ENCODE measurements at regions not wholly inside any gene's neighbourhood (a gene's known extent, or its start where the extent isn't known, plus 50 kb on each side); places are given as distances from the start of the nearest gene placed in this dataset.
A peak's percentile ranks its signal among the peaks of the same experiment; 100 is the strongest.
"Not testable (repeated sequence)": the region's sequence is repeated elsewhere in the genome, so short reads cannot be mapped to it uniquely, and the experiment has no call there.

- DNase-seq; in situ Hi-C loops (cut with HindIII; ENCODE audit: low pct_ligation_motif_present, low pct_unique_long_range_greater_than_20kb, low sequenced_read_pairs): not testable (repeated sequence)
Observed at GRCh38 chr1:120465900-120466299, 51.1 kb downstream of the NBPF8 start.

GRCh38 chr1:120477663-120478062 is 62.8 kb downstream of the NBPF8 start:
- in situ Hi-C loops (cut with HindIII; ENCODE audit: low pct_ligation_motif_present, low pct_unique_long_range_greater_than_20kb, low sequenced_read_pairs); DNase-seq: not testable (repeated sequence)

- in situ Hi-C loops (cut with HindIII; ENCODE audit: low pct_ligation_motif_present, low pct_unique_long_range_greater_than_20kb, low sequenced_read_pairs), result not testable (repeated sequence)
Observed at GRCh38 chr1:120478400-120478799, 63.6 kb downstream of the NBPF8 start.

GRCh38 chr1:120487542-120487941 is 72.7 kb downstream of the NBPF8 start:
- in situ Hi-C loops (cut with HindIII; ENCODE audit: low pct_ligation_motif_present, low pct_unique_long_range_greater_than_20kb, low sequenced_read_pairs); DNase-seq: not testable (repeated sequence)

More at GRCh38 chr1:120478400-120478799, 63.6 kb downstream of the NBPF8 start:
- DNase-seq, result not testable (repeated sequence)

GRCh38 chr1:120489217-120489616 is 74.4 kb downstream of the NBPF8 start:
- in situ Hi-C loops (cut with HindIII; ENCODE audit: low pct_ligation_motif_present, low pct_unique_long_range_greater_than_20kb, low sequenced_read_pairs); DNase-seq: not testable (repeated sequence)

GRCh38 chr1:120497145-120497544 is 82.3 kb downstream of the NBPF8 start:
- DNase-seq; in situ Hi-C loops (cut with HindIII; ENCODE audit: low pct_ligation_motif_present, low pct_unique_long_range_greater_than_20kb, low sequenced_read_pairs): not testable (repeated sequence)

GRCh38 chr1:120503284-120503683 is 88.4 kb downstream of the NBPF8 start:
- in situ Hi-C loops (cut with HindIII; ENCODE audit: low pct_ligation_motif_present, low pct_unique_long_range_greater_than_20kb, low sequenced_read_pairs); DNase-seq: not testable (repeated sequence)

- DNase-seq; in situ Hi-C loops (cut with HindIII; ENCODE audit: low pct_ligation_motif_present, low pct_unique_long_range_greater_than_20kb, low sequenced_read_pairs): not testable (repeated sequence)
Observed at GRCh38 chr1:120506352-120506751, 91.5 kb downstream of the NBPF8 start.

- in situ Hi-C loops (cut with HindIII; ENCODE audit: low pct_ligation_motif_present, low pct_unique_long_range_greater_than_20kb, low sequenced_read_pairs); DNase-seq: not testable (repeated sequence)
Observed at GRCh38 chr1:120508351-120508750, 93.5 kb downstream of the NBPF8 start.

- DNase-seq; in situ Hi-C loops (cut with HindIII; ENCODE audit: low pct_ligation_motif_present, low pct_unique_long_range_greater_than_20kb, low sequenced_read_pairs): not testable (repeated sequence)
Observed at GRCh38 chr1:120509258-120509657, 94.4 kb downstream of the NBPF8 start.

- DNase-seq; in situ Hi-C loops (cut with HindIII; ENCODE audit: low pct_ligation_motif_present, low pct_unique_long_range_greater_than_20kb, low sequenced_read_pairs): not testable (repeated sequence)
Observed at GRCh38 chr1:120513099-120513498, 98.3 kb downstream of the NBPF8 start.

- DNase-seq; in situ Hi-C loops (cut with HindIII; ENCODE audit: low pct_ligation_motif_present, low pct_unique_long_range_greater_than_20kb, low sequenced_read_pairs): not testable (repeated sequence)
Observed at GRCh38 chr1:120513531-120513930, 98.7 kb downstream of the NBPF8 start.

- DNase-seq; in situ Hi-C loops (cut with HindIII; ENCODE audit: low pct_ligation_motif_present, low pct_unique_long_range_greater_than_20kb, low sequenced_read_pairs): not testable (repeated sequence)
Observed at GRCh38 chr1:120519196-120519595, 104.4 kb downstream of the NBPF8 start.

GRCh38 chr1:120524416-120524815 is 109.6 kb downstream of the NBPF8 start:
- DNase-seq; in situ Hi-C loops (cut with HindIII; ENCODE audit: low pct_ligation_motif_present, low pct_unique_long_range_greater_than_20kb, low sequenced_read_pairs): not testable (repeated sequence)

- in situ Hi-C loops (cut with HindIII; ENCODE audit: low pct_ligation_motif_present, low pct_unique_long_range_greater_than_20kb, low sequenced_read_pairs); DNase-seq: not testable (repeated sequence)
Observed at GRCh38 chr1:120525386-120525785, 110.6 kb downstream of the NBPF8 start.

GRCh38 chr1:120529475-120530089 is 114.7 kb downstream of the NBPF8 start:
- DNase-seq; in situ Hi-C loops (cut with HindIII; ENCODE audit: low pct_ligation_motif_present, low pct_unique_long_range_greater_than_20kb, low sequenced_read_pairs): not testable (repeated sequence)

GRCh38 chr1:120531455-120531854 is 116.6 kb downstream of the NBPF8 start:
- in situ Hi-C loops (cut with HindIII; ENCODE audit: low pct_ligation_motif_present, low pct_unique_long_range_greater_than_20kb, low sequenced_read_pairs); DNase-seq: not testable (repeated sequence)

- DNase-seq, result not testable (repeated sequence)
Observed at GRCh38 chr1:120534361-120535047, 119.7 kb downstream of the NBPF8 start.

GRCh38 chr1:120535052-120535451 is 120.2 kb downstream of the NBPF8 start:
- in situ Hi-C loops (cut with HindIII; ENCODE audit: low pct_ligation_motif_present, low pct_unique_long_range_greater_than_20kb, low sequenced_read_pairs), result not testable (repeated sequence)
- DNase-seq, result peak; percentile 22

More at GRCh38 chr1:120534361-120535047, 119.7 kb downstream of the NBPF8 start:
- in situ Hi-C loops (cut with HindIII; ENCODE audit: low pct_ligation_motif_present, low pct_unique_long_range_greater_than_20kb, low sequenced_read_pairs), result not testable (repeated sequence)

GRCh38 chr1:120541394-120541793 is 126.6 kb downstream of the NBPF8 start:
- in situ Hi-C loops (cut with HindIII; ENCODE audit: low pct_ligation_motif_present, low pct_unique_long_range_greater_than_20kb, low sequenced_read_pairs); DNase-seq: not testable (repeated sequence)

Measured in ACHN (cell line).